ENCODE measurements at regions not wholly inside any gene's neighbourhood (a gene's known extent, or its start where the extent isn't known, plus 50 kb on each side); places are given as distances from the start of the nearest gene placed in this dataset.

GRCh38 chr16:85513180-85513579 is 99.9 kb upstream of the GSE1 start:
- no peak for TF ChIP-seq EZH2phosphoT487 (IDR thresholded peaks at IDR 0.05; ENCODE audit: borderline replicate concordance, low read length)
- TF ChIP-seq, protein P1, sequence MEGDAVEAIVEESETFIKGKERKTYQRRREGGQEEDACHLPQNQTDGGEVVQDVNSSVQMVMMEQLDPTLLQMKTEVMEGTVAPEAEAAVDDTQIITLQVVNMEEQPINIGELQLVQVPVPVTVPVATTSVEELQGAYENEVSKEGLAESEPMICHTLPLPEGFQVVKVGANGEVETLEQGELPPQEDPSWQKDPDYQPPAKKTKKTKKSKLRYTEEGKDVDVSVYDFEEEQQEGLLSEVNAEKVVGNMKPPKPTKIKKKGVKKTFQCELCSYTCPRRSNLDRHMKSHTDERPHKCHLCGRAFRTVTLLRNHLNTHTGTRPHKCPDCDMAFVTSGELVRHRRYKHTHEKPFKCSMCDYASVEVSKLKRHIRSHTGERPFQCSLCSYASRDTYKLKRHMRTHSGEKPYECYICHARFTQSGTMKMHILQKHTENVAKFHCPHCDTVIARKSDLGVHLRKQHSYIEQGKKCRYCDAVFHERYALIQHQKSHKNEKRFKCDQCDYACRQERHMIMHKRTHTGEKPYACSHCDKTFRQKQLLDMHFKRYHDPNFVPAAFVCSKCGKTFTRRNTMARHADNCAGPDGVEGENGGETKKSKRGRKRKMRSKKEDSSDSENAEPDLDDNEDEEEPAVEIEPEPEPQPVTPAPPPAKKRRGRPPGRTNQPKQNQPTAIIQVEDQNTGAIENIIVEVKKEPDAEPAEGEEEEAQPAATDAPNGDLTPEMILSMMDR (IDR thresholded peaks at IDR 0.05; ENCODE audit: low read depth, low read length, poor library complexity, severe bottlenecking): no peak
